ENCODE measurements at regions not wholly inside any gene's neighbourhood (a gene's known extent, or its start where the extent isn't known, plus 50 kb on each side); places are given as distances from the start of the nearest gene placed in this dataset.

DNA sequence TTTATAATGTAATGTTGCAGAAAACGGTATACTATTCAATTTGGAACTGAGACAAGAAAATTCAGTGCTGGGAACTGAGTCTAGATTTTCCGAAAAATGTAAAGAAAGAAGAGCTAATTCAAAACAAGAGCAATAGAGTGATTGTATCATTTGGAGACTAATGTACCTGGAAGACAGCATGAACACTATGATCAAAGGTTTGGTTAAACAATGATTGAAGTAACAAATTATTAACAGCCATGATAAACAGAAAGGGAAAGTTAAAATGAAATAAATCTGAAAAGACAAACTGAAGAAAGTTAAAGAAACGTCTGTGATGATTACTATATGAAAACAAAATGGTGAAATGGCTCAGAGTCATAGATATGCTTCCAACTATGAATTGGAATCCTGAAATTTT lies 300.6 kb upstream of the MPDZ start:
- TF ChIP-seq, protein P1, sequence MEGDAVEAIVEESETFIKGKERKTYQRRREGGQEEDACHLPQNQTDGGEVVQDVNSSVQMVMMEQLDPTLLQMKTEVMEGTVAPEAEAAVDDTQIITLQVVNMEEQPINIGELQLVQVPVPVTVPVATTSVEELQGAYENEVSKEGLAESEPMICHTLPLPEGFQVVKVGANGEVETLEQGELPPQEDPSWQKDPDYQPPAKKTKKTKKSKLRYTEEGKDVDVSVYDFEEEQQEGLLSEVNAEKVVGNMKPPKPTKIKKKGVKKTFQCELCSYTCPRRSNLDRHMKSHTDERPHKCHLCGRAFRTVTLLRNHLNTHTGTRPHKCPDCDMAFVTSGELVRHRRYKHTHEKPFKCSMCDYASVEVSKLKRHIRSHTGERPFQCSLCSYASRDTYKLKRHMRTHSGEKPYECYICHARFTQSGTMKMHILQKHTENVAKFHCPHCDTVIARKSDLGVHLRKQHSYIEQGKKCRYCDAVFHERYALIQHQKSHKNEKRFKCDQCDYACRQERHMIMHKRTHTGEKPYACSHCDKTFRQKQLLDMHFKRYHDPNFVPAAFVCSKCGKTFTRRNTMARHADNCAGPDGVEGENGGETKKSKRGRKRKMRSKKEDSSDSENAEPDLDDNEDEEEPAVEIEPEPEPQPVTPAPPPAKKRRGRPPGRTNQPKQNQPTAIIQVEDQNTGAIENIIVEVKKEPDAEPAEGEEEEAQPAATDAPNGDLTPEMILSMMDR (IDR thresholded peaks at IDR 0.05; ENCODE audit: low read length), result no peak
- TF ChIP-seq EZH2 (optimal IDR thresholded peaks at IDR 0.05; ENCODE audit: low read depth, low read length), result no peak
